ENCODE measurements at regions not wholly inside any gene's neighbourhood (a gene's known extent, or its start where the extent isn't known, plus 50 kb on each side); places are given as distances from the start of the nearest gene placed in this dataset.

DNA sequence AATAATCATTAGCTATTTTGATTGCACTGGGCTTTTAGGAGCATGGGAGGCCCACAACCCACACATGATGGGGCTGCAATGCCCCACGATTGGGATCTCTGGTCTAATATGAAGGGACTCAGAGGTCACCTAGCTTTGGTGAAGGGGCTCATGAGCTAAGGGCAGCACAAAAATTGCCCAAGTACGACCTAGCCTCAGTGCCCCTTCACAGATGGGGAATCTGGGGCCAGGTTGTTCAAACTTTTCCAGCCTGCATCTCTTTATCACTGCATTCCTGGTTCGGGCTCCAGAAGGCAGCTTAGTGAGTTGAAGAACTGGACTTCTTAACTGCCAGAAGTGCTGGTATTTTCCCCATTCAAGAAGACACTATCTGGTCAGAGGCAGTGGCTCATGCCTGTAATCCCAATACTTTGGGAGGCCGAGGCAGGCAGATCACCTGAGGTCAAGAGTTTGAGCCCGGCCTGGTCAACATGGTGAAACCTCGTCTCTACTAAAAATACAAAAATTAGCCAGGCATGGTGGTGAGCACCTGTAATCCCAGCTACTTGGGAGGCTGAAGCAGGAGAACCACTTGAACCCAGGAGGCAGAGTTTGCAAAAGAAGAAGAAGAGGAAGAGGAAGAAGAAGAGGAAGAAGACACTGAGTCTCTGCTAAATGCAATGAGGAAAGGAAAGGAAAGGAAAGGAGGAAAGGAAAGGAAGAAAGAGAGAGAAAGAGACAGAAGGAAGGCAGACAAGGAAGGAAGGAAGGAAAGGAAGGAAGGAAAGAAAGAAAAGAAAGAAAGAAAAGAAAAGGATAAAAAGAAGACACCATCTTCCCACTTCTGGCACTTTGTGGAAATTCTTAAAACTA lies 258.5 kb upstream of the IRF2BP2 start:
- intact Hi-C loops (cut with micrococcal nuclease): loop anchor here in 1 of 2 donors (5.0 kb wide), 2 partner anchors 94 to 209 kb away; no protein-coding TSS in a partner anchor
- H3K4me1 Mint-ChIP-seq: peaks cover 54% of the 10 kb centered on the region
- TF ChIP-seq, protein P1, sequence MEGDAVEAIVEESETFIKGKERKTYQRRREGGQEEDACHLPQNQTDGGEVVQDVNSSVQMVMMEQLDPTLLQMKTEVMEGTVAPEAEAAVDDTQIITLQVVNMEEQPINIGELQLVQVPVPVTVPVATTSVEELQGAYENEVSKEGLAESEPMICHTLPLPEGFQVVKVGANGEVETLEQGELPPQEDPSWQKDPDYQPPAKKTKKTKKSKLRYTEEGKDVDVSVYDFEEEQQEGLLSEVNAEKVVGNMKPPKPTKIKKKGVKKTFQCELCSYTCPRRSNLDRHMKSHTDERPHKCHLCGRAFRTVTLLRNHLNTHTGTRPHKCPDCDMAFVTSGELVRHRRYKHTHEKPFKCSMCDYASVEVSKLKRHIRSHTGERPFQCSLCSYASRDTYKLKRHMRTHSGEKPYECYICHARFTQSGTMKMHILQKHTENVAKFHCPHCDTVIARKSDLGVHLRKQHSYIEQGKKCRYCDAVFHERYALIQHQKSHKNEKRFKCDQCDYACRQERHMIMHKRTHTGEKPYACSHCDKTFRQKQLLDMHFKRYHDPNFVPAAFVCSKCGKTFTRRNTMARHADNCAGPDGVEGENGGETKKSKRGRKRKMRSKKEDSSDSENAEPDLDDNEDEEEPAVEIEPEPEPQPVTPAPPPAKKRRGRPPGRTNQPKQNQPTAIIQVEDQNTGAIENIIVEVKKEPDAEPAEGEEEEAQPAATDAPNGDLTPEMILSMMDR (IDR thresholded peaks at IDR 0.05): no peak
- Histone ChIP-seq H2AFZ (ENCODE audit: insufficient read depth, low read depth, low read length, poor library complexity, severe bottlenecking) (no peak overlapping the region), H4K20me1 (ENCODE audit: insufficient read depth, low read length) (no peaks in the 10 kb centered on the region), H3K9ac (ENCODE audit: insufficient read depth, low read length, poor library complexity, severe bottlenecking) (no peak overlapping the region), H3K4me1 (ENCODE audit: control insufficient read depth in 1 of 2, insufficient read depth in 2 of 2, low read length in 2 of 2) (peaks cover 36 to 45% of the 10 kb centered on the region in 2 donors), H3K27ac (ENCODE audit: low read depth in 1 of 2, low read length in 2 of 2) (no peak overlapping the region), H3K27me3 (ENCODE audit: control insufficient read depth in 2 of 2, insufficient read depth in 2 of 2, low read length in 2 of 2) (no peaks in the 10 kb centered on the region), H3K9me3 (replicated peaks in 1 of 2; ENCODE audit: control insufficient read depth in 1 of 2, insufficient read depth in 1 of 2, low read length in 2 of 2) (no peaks in the 10 kb centered on the region), H3K4me3 (replicated peaks in 1 of 3; ENCODE audit: low read depth in 2 of 3, low read length in 3 of 3) (no peak overlapping the region), H3K79me2 (ENCODE audit: insufficient read depth, low read length) (no peaks in the 10 kb centered on the region), H3K4me2 (replicated peaks; ENCODE audit: extremely low read depth, low read length, poor library complexity, severe bottlenecking) (no peak overlapping the region), H3K36me3 (replicated peaks in 1 of 2; ENCODE audit: control insufficient read depth in 1 of 2, insufficient read depth in 2 of 2, low read length in 2 of 2) (no peaks in the 10 kb centered on the region)
- peaks cover 0 to 9% (median 3%) of the 10 kb centered on the region in 7 donors for H3K9me3 Mint-ChIP-seq
- peaks cover 0 to 6% (median 2%) of the 10 kb centered on the region in 3 donors for H3K27me3 Mint-ChIP-seq (ENCODE audit: low read depth in 3 of 3)
- no peak overlapping the region for H3K4me3 Mint-ChIP-seq
- peaks cover 6 to 9% of the 10 kb centered on the region in 2 donors for H3K36me3 Mint-ChIP-seq
- 100% methylated on average over 3 of the region's 6 CpGs for WGBS (ENCODE audit: insufficient coverage)
- peak overlapping the region in 6 of 7 donors; percentile 19 to 83 (median 58) for H3K27ac Mint-ChIP-seq
- DNase-seq: no peak

DNA sequence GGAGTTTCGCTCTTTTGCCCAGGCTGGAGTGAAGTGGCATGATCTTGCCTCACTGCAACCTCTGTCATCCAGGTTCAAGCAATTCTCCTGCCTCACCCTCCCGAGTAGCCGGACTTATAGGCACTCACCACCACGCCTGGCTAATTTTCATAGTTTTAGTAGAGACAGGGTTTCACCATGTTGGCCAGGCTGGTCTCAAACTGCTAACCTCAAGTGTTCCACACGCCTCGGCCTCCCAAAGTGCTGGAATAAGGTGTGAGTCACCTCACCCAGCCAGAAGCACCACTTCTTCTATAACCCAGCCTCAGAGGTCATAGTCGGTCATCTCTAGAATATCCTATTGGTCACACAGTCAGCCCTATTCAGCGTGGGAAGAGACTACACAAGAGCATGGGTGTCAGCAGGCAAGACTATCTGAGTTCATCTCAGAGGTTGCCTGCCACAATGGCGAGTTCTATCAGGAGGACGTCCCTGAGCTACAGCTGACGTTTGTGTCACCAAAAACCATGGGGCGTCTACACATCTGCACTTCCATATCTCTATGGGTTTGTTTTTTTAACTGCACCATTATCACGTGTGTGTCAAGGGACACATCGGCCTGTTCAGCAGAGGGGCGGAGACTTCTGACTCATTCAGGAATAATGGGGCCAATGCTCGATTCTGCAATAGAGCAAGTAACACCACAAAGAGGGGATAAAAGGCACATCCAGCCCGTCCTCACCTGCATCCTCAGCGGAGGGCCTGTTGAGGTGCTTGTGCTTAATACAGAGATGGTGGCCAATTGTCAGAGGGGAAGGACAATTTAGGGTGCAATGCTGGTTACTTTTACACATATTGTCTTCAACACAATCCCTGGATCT lies 256.3 kb upstream of the IRF2BP2 start:
- Histone ChIP-seq H2AFZ (ENCODE audit: insufficient read depth, low read depth, low read length, poor library complexity, severe bottlenecking) (no peak overlapping the region), H3K4me1 (ENCODE audit: control insufficient read depth in 1 of 2, insufficient read depth in 2 of 2, low read length in 2 of 2) (peaks cover 41 to 53% of the 10 kb centered on the region in 2 donors), H3K9ac (ENCODE audit: insufficient read depth, low read length, poor library complexity, severe bottlenecking) (no peak overlapping the region), H4K20me1 (ENCODE audit: insufficient read depth, low read length) (no peaks in the 10 kb centered on the region), H3K4me3 (replicated peaks in 1 of 3; ENCODE audit: low read depth in 2 of 3, low read length in 3 of 3) (no peak overlapping the region), H3K36me3 (replicated peaks in 1 of 2; ENCODE audit: control insufficient read depth in 1 of 2, insufficient read depth in 2 of 2, low read length in 2 of 2) (no peaks in the 10 kb centered on the region), H3K27ac (ENCODE audit: low read depth in 1 of 2, low read length in 2 of 2) (peak overlapping the region; percentile 61 to 85), H3K79me2 (ENCODE audit: insufficient read depth, low read length) (no peaks in the 10 kb centered on the region), H3K4me2 (replicated peaks; ENCODE audit: extremely low read depth, low read length, poor library complexity, severe bottlenecking) (peak overlapping the region; percentile 16), H3K27me3 (ENCODE audit: control insufficient read depth in 2 of 2, insufficient read depth in 2 of 2, low read length in 2 of 2) (no peaks in the 10 kb centered on the region), H3K9me3 (replicated peaks in 1 of 2; ENCODE audit: control insufficient read depth in 1 of 2, insufficient read depth in 1 of 2, low read length in 2 of 2) (no peaks in the 10 kb centered on the region)
- peaks cover 0 to 6% (median 2%) of the 10 kb centered on the region in 3 donors for H3K27me3 Mint-ChIP-seq (ENCODE audit: low read depth in 3 of 3)
- peaks cover 8 to 9% of the 10 kb centered on the region in 2 donors for H3K36me3 Mint-ChIP-seq
- H3K27ac Mint-ChIP-seq: peak overlapping the region; percentile 90 to 97 (median 92)
- peak; percentile 95 for DNase-seq
- peaks cover 0 to 9% (median 3%) of the 10 kb centered on the region in 7 donors for H3K9me3 Mint-ChIP-seq
- peak overlapping the region; percentile 46 to 47 for H3K4me3 Mint-ChIP-seq
- TF ChIP-seq, protein P1 (IDR thresholded peaks at IDR 0.05): no peak
- H3K4me1 Mint-ChIP-seq: peaks cover 54% of the 10 kb centered on the region
- 13% methylated on average over 7 of the region's 18 CpGs for WGBS (ENCODE audit: insufficient coverage)
- intact Hi-C loops (cut with micrococcal nuclease): loop anchor here in 1 of 2 donors (5.0 kb wide), 2 partner anchors 96 to 211 kb away; no protein-coding TSS in a partner anchor

Data from CD14-positive monocyte (primary cell).